ENCODE measurements at regions not wholly inside any gene's neighbourhood (a gene's known extent, or its start where the extent isn't known, plus 50 kb on each side); places are given as distances from the start of the nearest gene placed in this dataset.
A peak's percentile ranks its signal among the peaks of the same experiment; 100 is the strongest.

DNA sequence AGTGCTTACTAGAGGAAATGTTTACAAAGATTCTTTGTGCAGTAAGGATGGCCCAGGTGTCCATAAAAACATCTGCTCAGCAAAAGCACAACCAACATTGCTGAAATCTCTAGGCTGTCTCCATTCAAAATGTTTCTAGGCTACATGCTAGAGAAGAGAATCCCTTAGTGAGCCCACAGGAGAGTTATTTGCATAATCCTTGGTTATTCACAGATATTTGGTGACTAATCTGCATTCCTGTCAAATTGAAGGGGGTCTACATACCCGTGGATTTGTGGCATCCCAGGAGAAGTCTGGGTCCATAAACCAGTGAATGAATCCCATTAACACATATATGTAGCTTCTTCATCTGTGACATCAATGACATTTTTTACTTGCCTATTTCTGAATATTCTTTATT, 261.3 kb upstream of the ESRRG start:
- DNase-seq (ENCODE audit: low read depth): no peak

DNA sequence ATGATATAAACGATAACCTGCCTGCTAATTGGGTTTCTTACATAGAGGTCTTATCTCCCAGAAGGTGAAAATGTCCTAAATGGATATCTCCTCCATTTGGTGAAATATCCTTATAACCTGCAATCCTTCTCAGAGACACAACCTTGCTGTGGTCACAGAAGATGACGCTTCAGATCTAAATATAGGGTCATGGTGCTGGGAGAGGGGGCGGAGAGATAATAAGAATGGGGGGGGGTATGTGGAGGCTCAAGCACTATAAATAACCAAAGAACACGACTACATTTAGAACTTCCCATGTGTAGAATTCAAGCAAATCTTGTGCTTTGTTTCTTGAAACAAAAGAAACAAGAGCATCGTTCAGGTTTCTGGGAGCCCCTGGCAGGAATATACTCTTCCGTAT, 260.6 kb upstream of the ESRRG start:
- DNase-seq (ENCODE audit: low read depth): no peak

DNA sequence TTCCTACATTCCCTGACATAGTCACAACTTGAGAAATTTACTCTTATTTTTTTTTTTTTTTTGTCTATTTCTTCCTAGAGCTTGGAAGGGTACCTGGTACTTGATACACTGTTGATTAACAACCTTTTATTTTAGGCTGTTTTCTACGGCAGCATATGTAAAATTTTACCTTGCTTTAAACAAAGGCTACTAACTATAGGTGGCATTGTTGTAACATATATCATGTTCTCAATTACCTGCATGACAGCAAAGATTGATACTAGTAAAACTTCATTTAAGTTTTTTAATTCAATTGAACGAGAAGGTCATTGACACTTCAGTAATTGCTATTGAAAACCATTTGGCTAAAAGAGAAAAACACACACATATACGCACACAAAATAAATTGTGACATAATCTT, 238.3 kb upstream of the ESRRG start:
- DNase-seq (ENCODE audit: low read depth): no peak

- no peak for DNase-seq (ENCODE audit: low read depth)
Measured at GRCh38 chr1:216960716-216961115, 237.5 kb upstream of the ESRRG start.

DNA sequence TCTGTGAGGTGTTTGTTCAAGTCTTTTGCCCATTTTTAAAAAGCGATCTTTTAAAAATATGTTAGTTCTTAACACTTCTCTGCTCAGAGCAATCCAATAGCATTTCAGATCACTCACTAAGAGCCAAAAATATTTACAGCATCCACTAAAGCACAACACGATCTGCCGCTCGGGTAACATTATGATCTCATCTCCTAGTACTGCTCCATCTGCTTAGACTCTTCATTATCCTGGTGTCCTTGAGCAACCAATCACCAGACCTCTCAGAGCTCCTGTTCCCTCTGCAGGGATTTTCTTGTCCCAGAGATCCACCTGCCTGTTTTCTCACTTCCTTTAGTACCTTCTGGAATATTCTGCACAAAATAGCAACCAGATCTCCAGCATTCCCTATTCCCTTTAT, 235.3 kb upstream of the ESRRG start:
- DNase-seq (ENCODE audit: low read depth): no peak

- no peak for DNase-seq (ENCODE audit: low read depth)
Measured at GRCh38 chr1:216953495-216953894, 230.3 kb upstream of the ESRRG start.

DNA sequence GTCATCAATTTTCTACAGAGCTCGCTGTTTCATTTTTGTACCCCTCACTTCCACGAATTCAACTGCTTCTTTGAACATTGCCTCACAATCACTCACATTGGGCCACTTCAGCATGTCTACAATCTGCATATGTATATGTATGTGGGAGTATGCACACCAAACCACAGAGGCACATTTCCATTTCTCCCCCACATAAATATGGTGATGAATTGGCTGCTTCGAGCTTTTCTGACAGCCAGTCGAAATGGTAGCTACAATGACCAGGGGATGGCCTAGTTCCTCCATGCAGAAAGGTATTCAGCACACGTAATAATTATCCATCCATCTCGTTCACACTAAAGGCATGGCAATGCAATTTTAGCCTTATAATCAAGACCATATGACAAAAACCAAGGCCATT, 229.6 kb upstream of the ESRRG start:
- DNase-seq (ENCODE audit: low read depth): no peak

DNA sequence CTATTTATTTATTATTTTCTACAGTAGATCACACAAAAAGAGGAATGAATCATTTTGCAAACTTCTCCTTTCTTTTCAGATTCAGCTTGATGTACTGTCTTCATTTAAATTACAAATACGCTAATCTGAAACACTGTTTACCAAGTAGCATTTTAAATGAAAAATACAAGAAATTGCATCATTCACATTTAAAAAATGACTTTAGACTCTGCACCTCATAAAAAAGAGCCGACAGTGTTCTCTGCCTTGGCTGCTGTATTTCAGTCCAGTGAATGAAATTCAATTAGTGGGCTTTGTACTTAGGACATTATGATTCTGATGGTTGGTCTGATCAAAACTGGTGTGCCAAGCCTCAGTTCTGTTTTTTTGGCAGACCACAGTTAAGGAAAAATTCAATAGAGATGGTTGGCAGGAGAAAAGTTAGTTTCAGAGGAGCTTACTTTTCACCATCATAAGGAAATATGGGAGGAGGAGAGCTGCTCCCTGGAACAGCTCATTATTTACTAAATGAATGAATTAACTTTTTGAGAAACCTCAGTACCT, 222.4 kb upstream of the ESRRG start:
- DNase-seq (ENCODE audit: low read depth): no peak

- no peak for DNase-seq (ENCODE audit: low read depth)
Measured at GRCh38 chr1:216944864-216945510, 221.8 kb upstream of the ESRRG start.

GRCh38 chr1:216937491-216937890, 214.3 kb upstream of the ESRRG start:
- DNase-seq (ENCODE audit: low read depth): no peak

GRCh38 chr1:216936779-216937178, 213.6 kb upstream of the ESRRG start:
- no peak for DNase-seq (ENCODE audit: low read depth)

DNA sequence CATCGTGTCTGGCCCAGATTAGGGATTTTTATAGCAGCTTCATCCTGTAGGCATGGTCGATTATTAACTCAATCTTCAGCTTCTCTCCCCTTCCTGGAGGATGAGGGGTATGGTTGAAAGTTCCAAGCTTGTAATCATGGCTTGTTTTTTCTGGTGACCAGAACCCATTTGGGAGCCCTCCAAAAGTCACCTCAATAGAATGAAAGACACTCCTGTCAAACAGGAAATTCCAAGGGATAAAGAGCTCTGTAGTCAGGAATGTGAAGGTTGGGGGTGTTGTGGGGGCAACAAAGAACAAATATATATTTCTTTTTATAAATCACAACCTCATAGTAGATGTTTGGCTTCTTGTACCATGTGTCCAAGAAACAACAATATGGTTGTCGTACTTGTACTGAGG, 212.7 kb upstream of the ESRRG start:
- DNase-seq (ENCODE audit: low read depth): no peak

DNA sequence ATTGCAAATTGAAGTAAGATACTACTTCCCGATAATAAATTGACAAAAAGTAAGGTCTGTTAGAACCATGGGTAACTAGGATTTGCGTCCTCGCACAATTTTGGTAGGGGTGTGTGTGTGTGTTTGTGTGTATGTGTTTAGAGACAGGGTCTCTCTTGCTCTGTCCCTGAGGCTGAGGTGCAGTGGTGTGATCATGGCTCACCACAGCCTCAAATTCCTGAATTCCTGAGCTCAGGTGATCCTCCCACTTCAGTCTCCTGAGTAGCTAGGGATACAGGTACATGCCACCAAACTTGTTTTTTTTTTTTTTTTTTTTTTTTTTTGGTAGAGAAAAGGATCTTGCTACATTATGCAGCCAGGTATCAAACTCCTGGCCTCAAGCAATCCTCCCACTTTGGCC, 209.2 kb upstream of the ESRRG start:
- DNase-seq (ENCODE audit: low read depth): no peak

- DNase-seq (ENCODE audit: low read depth): peak; percentile 81
Measured at GRCh38 chr1:216929870-216930582, 206.8 kb upstream of the ESRRG start.

- no peak for DNase-seq (ENCODE audit: low read depth)
Measured at GRCh38 chr1:216927633-216928032, 204.4 kb upstream of the ESRRG start.

- DNase-seq (ENCODE audit: low read depth): no peak
Measured at GRCh38 chr1:216926720-216927510, 203.7 kb upstream of the ESRRG start.

GRCh38 chr1:216925962-216926625, 202.9 kb upstream of the ESRRG start:
- DNase-seq (ENCODE audit: low read depth): no peak

DNA sequence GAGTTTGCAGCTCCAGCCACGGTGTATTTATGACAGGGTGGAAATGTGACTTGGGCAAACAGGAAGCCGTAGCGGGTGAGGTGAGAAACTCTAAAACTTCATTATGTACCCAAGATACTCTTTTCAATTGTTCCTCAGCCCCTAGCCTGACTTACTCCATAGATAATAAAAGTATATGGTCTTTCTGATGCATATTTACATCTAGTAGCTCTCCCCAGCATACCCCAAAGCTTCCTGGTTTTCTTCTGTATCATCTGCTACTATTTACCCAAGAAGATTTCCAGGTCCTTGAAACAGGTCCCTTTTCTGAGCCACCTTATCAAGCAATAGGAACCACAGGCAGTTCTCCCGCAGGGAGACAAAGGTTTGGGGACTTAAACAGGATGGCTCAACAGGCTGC, 201.5 kb upstream of the ESRRG start:
- no peak for DNase-seq (ENCODE audit: low read depth)

DNA sequence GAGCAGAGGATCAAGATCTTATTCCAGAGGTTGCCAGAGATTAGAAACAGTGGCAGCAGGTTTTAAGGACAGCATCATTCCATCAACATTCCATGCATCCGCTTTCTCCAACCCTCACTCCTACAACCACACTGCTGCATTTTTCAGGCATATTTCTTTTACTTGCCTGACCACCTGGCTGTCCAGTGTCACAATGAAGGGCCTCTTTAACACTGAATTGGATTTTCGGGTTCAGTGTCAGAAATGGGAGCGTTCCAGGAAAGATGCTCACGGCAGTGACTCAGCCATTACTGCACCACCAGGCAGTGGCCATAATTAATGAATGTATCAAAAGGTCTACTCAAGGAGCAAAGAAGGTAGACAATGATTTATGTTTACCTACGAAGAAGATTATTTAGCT, 200.4 kb upstream of the ESRRG start:
- no peak for DNase-seq (ENCODE audit: low read depth)

DNA sequence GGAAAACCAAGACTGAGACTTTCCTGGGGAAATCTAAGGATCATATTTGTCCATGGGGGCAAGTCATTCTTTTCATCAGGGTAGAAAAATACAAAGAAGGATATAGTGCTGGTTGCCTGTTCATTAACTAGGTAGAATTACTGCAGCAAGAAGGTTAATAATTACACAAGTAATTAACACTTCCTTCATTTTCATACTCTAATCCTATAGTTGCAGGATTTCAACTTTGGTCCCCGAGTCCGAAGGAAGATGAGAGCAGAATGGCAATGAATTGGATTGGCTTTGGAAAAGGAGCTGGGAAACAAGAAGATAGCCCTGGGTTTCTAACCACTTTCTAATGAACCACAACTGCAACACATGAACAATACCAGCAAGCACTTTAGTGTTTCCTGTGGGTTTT, 199.2 kb upstream of the ESRRG start:
- no peak for DNase-seq (ENCODE audit: low read depth)

DNA sequence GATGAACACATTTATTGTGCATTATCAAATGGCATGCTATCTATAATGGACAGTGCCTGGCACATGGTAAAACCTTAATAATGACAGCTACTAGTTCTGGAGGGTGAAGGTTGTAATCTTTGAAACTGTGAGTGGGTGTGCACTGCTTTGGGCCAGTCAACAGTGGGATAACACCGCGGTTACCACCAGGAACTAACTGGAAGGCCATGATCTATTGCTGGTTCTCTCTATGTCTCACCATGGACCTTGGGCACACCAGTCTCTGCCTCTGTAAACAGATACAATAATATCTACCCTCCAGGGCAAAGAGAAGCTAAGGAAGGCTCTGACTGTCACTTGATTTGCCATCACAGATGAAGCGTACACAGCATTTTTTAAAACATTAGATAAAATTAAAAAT, 198.6 kb upstream of the ESRRG start:
- DNase-seq (ENCODE audit: low read depth): no peak
